Right ventricle myocardium inferior (tissue), 1 donor: ENCODE measurements at regions not wholly inside any gene's neighbourhood (a gene's known extent, or its start where the extent isn't known, plus 50 kb on each side); places are given as distances from the start of the nearest gene placed in this dataset.
"Not testable (repeated sequence)": the region's sequence is repeated elsewhere in the genome, so short reads cannot be mapped to it uniquely, and the experiment has no call there.

Experiments used
- ATAC-seq: fragments of 200-7000 bp; cut with Tn5 transposase; one replicate; pipeline ENCODE4 v1.9.1; 2020; ENCODE audit warnings: mild to moderate bottlenecking, moderate library complexity
- DNase-seq: peaks from one replicate; pipeline ENCODE4 v3.0.0; 2021; ENCODE audit errors: missing footprints
- intact Hi-C: fragments of 100-400 bp; cut with DNase I; formaldehyde crosslinking; loops from one replicate; pipeline ENCODE4 v1.11.0; 2022
- donor health status: DM: no; HTN: yes; CAD: no; lungs with severe emphysema.

- DNase-seq, intact Hi-C loops: not testable (repeated sequence)
- peak; percentile 26 for ATAC-seq
Observed at GRCh38 chr14:19659850-19660558, 53.7 kb downstream of the OR11H2 start.

GRCh38 chr14:19658706-19659105, 55.0 kb downstream of the OR11H2 start:
- ATAC-seq, DNase-seq, intact Hi-C loops: not testable (repeated sequence)

DNA sequence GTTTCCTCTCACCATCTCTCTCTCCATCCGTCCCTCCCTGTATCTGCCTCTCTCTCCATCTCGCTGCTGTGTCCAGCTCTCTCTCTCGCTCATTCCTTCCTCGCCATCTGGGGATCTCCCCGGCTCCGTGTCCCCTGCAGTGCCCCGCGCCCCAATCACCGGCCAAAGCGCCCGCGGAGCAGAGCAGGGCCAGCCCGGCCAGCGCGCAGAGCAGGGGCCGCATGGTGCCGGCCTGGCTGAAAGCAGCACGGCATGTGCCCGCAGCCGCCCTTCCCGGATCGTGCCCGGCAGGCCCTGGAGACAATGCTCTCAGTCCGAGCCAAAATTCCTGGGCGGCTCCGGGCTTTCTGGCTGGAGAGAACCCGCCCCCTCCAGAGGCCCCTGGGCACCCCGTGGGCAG, 75.1 kb downstream of the OR11H2 start:
- ATAC-seq, intact Hi-C loops, DNase-seq: not testable (repeated sequence)

GRCh38 chr14:19638042-19638322, 75.7 kb downstream of the OR11H2 start:
- DNase-seq, intact Hi-C loops, ATAC-seq: not testable (repeated sequence)

DNA sequence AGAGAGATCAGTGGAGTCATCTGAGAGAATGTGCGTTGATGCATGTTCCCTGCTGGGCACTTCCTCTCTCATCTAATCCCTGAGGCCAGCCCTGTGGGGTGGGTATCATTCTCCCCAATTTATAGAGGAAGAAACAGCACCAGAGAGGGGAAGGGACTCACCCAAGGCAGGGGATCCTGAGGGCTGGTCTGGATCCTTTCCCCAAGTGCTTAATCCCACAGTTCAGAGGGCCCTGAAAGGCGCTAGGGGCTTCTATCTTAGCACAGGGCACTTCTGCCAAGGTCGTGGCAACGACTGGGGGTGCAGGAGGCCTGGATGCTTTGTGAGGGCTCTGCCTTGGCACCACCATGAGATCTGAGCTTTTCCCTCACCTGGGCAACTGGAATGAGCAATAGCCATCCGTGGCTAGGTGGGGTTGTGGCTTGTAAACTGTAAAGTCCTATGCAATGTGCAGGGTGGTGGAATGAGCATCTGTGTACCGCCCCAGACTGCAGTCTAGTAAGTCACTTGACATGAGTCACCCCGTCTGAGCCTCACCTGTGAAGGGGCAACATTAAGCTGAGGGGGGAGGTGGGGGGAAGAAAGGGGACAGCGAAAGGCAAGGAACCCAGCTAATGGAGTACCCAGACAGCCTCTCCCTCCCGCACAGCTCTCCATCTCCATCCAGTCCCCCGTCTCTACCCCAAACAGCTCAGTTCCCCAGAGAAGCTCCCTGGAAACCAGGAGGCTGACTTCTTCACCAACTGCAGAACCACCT, 76.2 kb downstream of the OR11H2 start:
- peak; percentile 13 for ATAC-seq
- intact Hi-C loops, DNase-seq: not testable (repeated sequence)

DNA sequence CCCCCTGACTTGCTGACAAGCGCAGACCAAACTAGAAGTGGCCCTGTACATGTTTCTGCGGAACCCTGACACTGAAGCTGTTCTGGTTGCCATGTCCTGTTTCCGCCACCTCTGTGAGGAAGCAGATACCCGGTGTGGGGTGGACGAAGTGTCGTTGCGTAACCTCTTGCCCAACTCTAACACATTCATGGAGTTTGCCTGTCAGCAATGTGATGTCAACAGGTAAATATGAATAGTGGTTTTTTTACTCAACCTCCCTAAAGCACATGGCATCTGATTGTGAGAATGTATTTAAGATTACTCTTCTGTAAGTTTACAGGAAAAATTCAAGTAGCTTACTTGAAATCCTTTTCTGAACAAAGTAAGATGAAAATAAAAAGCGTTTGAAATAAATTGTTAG, 100.1 kb downstream of the OR11H2 start:
- intact Hi-C loops, DNase-seq, ATAC-seq: not testable (repeated sequence)
